Ectodermal cell (in vitro differentiated cells): ENCODE measurements at regions not wholly inside any gene's neighbourhood (a gene's known extent, or its start where the extent isn't known, plus 50 kb on each side); places are given as distances from the start of the nearest gene placed in this dataset.

Source experiments
- H3K27ac ChIP-seq: 2 replicates; pipeline ENCODE4 v1.7.0; 2013; ENCODE audit warnings: mild to moderate bottlenecking, low read depth, low read length; ENCODE audit not compliant: insufficient read depth, poor library complexity, severe bottlenecking
- H3K27me3 ChIP-seq: 2 replicates; pipeline ENCODE4 v1.7.0; 2013; ENCODE audit warnings: mild to moderate bottlenecking, low read length; ENCODE audit not compliant: insufficient read depth, control insufficient read depth, poor library complexity, severe bottlenecking
- H3K36me3 ChIP-seq: one replicate; pipeline ENCODE4 v1.7.0; 2013; ENCODE audit warnings: low read length; ENCODE audit not compliant: control insufficient read depth, insufficient read depth
- H3K4me1 ChIP-seq: one replicate; pipeline ENCODE4 v1.7.0; 2013; ENCODE audit warnings: low read length; ENCODE audit not compliant: control insufficient read depth, insufficient read depth
- H3K4me3 ChIP-seq: 2 replicates; pipeline ENCODE4 v1.7.0; 2013; ENCODE audit warnings: low read depth, low read length, control low read depth; ENCODE audit not compliant: insufficient read depth
- H3K9me3 ChIP-seq: 2 replicates; pipeline ENCODE4 v1.7.0; 2013; ENCODE audit warnings: mild to moderate bottlenecking, low read length, moderate library complexity; ENCODE audit not compliant: control insufficient read depth
- WGBS, 2 experiments: methylation state at CpG; one replicate each; pipeline ENCODE4 v1.1.7; 2013; ENCODE audit warnings: missing lambda C conversion rate in 2 of 2; 5-methylcytosine and 5-hydroxymethylcytosine counted together

DNA sequence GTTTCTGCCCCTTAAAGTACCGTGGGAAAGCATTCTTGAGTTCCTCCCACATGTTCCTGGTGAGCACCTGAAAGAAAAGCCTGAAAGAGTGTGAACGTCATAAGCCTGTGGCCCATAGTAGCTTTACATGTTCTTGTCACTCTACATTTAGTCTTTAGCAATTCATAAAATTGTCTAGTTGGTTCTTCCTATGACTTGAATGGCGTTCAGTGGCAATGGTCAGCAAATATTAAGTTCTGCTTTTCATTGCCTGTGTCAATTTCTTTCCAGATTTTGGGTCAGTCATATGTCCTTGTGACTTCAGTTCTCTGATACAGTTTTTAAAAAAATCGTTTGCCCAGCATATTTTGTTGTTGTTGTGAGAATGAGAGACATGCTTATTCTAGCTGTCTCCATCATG lies 650.0 kb upstream of the BOD1L1 start:
- Histone ChIP-seq H3K27ac (no peak overlapping the region), H3K4me3 (no peak overlapping the region), H3K27me3 (no peaks in the 10 kb centered on the region), H3K4me1 (no peaks in the 10 kb centered on the region), H3K9me3 (no peaks in the 10 kb centered on the region), H3K36me3 (no peaks in the 10 kb centered on the region)
- 85 to 91% methylated on average over 4 of the region's 4 CpGs for WGBS, 2 experiments

DNA sequence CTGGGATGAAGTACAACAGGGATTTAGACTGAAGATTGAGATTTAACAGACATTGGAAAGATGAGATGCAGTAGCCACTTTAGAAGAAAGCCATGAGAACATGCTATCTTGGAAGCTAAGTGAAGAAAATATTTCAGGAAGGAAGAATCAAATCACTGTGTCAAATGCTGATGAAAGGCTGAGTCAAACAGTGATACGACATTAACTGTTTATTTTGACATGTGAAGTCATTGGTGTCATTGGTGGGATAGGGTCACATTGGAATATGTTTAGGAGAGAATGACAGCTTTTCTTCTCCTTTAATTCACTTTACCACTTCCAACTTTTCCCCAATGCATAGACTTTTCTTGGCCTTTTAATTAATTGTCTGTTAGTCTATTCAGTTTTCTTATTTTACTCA lies 653.0 kb upstream of the BOD1L1 start:
- 92 to 95% methylated on average over 1 of the region's 1 CpG for WGBS, 2 experiments
- H3K27me3 ChIP-seq: no peaks in the 10 kb centered on the region
- no peaks in the 10 kb centered on the region for H3K4me1 ChIP-seq
- no peak overlapping the region for H3K4me3 ChIP-seq
- H3K36me3 ChIP-seq: no peaks in the 10 kb centered on the region
- no peak overlapping the region for H3K27ac ChIP-seq
- no peaks in the 10 kb centered on the region for H3K9me3 ChIP-seq

DNA sequence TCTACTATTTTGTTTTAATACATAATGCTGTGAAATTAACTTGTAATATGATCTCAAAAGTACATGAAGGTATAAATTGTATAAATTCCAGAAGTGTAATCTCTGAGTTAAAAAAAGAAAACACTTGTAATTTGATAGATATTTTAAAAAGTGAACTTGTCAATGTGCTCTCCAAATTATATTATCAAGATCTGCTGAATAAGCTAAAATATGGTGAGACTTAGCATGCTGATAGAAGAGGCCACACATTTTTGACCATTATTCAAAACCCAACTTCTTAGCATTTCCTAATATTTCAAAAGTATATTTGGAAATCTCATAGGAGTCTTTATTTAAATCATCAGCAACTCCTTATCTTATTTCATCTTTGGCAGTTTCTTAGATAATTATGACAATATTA lies 657.1 kb upstream of the BOD1L1 start:
- H3K27me3 ChIP-seq: no peaks in the 10 kb centered on the region
- H3K36me3 ChIP-seq: no peaks in the 10 kb centered on the region
- no peaks in the 10 kb centered on the region for H3K4me1 ChIP-seq
- H3K4me3 ChIP-seq: no peak overlapping the region
- no peaks in the 10 kb centered on the region for H3K9me3 ChIP-seq
- no peak overlapping the region for H3K27ac ChIP-seq

DNA sequence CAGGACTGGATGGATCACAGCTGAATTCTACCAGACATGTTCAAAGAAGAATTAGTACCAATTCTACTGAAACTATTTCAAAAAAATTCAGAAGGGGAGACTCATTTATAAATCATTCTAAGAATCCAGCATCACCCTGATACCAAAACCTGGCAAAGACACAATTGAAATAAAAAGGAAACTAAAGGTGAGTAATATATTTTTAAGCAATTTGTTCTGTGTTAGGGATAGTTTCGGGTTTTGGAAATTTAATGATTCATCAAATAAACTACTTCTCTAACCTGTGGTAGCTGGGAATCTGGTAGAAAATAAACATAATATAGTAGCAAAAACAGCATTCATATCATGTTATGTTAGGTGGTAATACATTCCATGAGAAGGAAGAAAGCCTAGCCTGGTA lies 662.2 kb upstream of the BOD1L1 start:
- Histone ChIP-seq H3K27me3 (no peaks in the 10 kb centered on the region), H3K27ac (no peak overlapping the region), H3K36me3 (no peaks in the 10 kb centered on the region), H3K9me3 (no peaks in the 10 kb centered on the region), H3K4me3 (no peak overlapping the region), H3K4me1 (no peaks in the 10 kb centered on the region)
- no CpG with 5 or more reads among the region's 1 CpG for WGBS, 2 experiments

DNA sequence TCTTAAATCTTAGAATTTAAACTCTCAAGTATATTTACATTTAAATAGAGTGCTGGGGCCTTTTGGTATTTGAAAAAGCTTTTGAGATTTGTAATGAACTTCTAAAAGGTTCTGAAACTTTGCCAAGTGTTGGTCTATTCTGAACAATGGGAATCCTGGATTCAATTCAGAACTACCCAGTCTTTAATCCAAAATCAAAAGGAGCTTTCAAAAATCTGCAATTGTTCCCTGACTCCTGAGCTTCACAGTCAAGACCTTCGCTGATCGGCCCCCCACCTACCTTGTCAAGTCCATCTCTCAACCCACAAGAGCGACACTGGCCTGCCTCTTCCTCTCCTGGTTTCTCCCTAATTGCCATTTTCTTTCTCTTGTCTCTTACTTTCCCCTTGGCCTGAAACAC lies 666.1 kb upstream of the BOD1L1 start:
- 88 to 90% methylated on average over 3 of the region's 3 CpGs for WGBS, 2 experiments
- H3K27ac ChIP-seq: no peak overlapping the region

DNA sequence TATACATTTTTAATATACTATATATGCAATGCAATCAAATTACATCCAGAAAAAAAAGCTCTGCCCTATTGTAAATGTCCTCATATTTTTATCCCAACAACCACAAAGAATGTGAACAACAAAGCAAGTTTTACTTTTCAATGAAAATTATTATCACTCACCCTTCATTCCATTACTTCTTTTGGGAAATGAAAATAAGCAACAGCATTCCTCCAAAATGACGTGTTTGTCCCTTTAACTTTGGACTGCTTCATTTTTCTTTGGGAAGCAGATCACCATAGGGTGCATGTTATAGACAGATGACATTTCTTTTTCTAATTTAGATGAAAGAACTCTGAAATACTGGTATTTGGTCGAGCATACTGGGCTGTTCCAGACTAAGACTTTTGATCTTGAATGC lies 667.1 kb upstream of the BOD1L1 start:
- Histone ChIP-seq H3K9me3 (no peaks in the 10 kb centered on the region), H3K4me3 (no peak overlapping the region), H3K36me3 (no peaks in the 10 kb centered on the region), H3K27ac (no peak overlapping the region), H3K4me1 (no peaks in the 10 kb centered on the region), H3K27me3 (no peaks in the 10 kb centered on the region)
- 88 to 94% methylated on average over 2 of the region's 2 CpGs for WGBS, 2 experiments

More for the DNA sequence above, 666.1 kb upstream of the BOD1L1 start:
- H3K36me3 ChIP-seq: no peaks in the 10 kb centered on the region
- H3K27me3 ChIP-seq: no peaks in the 10 kb centered on the region
- no peak overlapping the region for H3K4me3 ChIP-seq
- H3K9me3 ChIP-seq: no peaks in the 10 kb centered on the region
- H3K4me1 ChIP-seq: no peaks in the 10 kb centered on the region

DNA sequence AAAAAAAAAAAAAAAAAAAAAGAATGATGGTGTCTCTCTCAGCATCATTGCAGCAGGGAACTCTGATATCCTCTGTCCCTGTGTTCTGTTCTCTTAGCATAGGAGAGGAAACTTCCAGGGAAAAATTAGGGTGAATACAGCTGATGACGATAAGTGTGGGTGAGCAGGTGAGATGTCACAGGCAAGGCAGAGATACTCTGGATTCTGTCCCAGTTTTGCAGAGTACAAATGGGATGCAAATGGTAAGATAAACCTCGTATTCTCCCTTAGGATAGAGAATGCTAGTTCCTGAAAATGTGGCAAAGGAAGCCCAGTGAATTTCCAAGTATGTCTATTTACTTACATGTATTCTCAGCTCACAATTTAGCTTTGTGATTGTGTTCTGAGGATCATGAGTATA lies 671.6 kb upstream of the BOD1L1 start:
- Histone ChIP-seq H3K9me3 (no peaks in the 10 kb centered on the region), H3K27me3 (no peaks in the 10 kb centered on the region), H3K27ac (no peak overlapping the region), H3K4me1 (no peaks in the 10 kb centered on the region), H3K4me3 (no peak overlapping the region), H3K36me3 (no peaks in the 10 kb centered on the region)
- 96 to 98% methylated on average over 2 of the region's 2 CpGs for WGBS, 2 experiments

DNA sequence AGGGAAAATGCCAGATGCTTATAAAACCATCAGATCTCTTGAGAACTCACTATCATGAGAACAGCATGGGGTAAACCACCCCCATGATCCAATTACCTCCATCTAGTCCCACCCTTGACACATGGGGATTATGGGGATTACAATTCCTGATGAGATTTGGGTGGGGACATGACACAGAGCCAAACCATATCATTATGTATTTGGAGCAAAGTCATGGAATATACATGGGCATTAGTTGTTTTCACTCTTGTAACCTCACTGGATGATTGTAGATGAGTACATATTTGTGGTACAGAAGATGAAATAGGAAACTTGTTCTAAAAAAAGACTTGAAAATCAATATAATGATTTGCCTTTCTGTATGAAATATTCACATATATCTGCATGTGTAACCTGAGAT lies 674.5 kb upstream of the BOD1L1 start:
- H3K4me1 ChIP-seq: no peaks in the 10 kb centered on the region
- no peaks in the 10 kb centered on the region for H3K9me3 ChIP-seq
- no peak overlapping the region for H3K27ac ChIP-seq
- no peaks in the 10 kb centered on the region for H3K27me3 ChIP-seq
- H3K4me3 ChIP-seq: no peak overlapping the region
- H3K36me3 ChIP-seq: no peaks in the 10 kb centered on the region

DNA sequence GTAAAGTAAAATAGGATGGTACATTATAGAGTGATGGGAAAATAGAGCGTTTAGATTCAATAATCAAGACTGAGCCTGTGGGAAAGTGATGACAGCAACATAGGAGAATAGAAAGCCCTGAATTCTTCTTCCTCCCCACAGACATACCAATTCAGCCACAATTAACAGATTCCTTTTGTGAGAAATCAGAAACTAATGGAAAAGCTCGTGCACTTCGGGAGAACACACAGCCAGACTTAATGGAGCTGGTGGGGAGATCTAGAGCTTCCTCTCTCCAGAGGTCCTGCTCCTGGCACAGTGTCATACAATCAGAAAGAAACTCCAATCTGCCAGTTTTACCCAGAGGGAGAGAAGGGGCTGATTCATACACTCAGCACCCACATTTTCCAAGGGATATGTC lies 676.3 kb upstream of the BOD1L1 start:
- H3K4me1 ChIP-seq: no peaks in the 10 kb centered on the region
- no peaks in the 10 kb centered on the region for H3K27me3 ChIP-seq
- H3K9me3 ChIP-seq: no peaks in the 10 kb centered on the region
- H3K36me3 ChIP-seq: no peaks in the 10 kb centered on the region
- 91 to 97% methylated on average over 3 of the region's 3 CpGs for WGBS, 2 experiments
- H3K27ac ChIP-seq: no peak overlapping the region
- no peak overlapping the region for H3K4me3 ChIP-seq

DNA sequence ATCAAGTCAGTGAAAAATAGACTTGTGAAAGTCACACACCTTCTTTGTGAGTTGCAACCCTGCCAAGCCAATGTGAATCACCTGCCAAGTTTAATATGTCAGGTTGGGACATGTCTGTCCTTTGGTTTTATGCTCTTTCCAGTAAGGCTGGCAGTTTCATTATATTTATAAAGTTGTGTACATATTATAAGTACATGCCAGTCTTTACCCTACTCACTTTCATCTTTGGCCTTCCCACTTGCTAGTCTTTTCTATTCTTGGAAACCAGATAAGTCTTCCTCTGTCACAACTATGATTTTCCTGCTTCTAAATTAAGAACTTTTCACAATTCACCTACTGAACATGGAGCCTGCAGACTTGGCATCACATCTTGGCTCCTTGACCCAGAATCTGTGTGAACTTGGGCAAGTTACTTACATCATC lies 680.7 kb upstream of the BOD1L1 start:
- H3K4me3 ChIP-seq: no peak overlapping the region
- H3K4me1 ChIP-seq: no peaks in the 10 kb centered on the region
- H3K9me3 ChIP-seq: no peaks in the 10 kb centered on the region
- no peaks in the 10 kb centered on the region for H3K36me3 ChIP-seq
- H3K27me3 ChIP-seq: no peaks in the 10 kb centered on the region
- H3K27ac ChIP-seq: no peak overlapping the region

DNA sequence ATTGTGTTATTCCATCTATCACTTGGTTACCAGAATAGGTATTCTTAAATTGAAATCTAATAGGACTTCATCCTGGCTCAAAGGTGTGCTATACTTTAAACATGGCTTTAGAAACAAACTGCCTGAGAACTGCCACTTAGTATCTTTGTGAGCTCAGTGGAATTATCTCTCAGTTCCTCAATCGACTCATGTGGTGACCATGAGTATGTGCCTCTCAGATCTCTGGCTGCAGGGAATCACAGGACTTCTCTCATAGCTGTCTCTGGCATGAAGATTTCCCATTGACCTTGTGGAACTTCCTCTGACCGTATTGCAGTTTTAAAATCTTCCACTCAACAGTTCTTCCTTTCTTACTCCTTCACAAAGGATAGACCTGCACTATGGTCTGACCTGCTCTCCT lies 681.9 kb upstream of the BOD1L1 start:
- 91 to 92% methylated on average over 2 of the region's 2 CpGs for WGBS, 2 experiments
- no peaks in the 10 kb centered on the region for H3K9me3 ChIP-seq
- no peaks in the 10 kb centered on the region for H3K4me1 ChIP-seq
- no peaks in the 10 kb centered on the region for H3K27me3 ChIP-seq
- H3K4me3 ChIP-seq: no peak overlapping the region
- no peaks in the 10 kb centered on the region for H3K36me3 ChIP-seq
- no peak overlapping the region for H3K27ac ChIP-seq
